ENCODE measurements at regions not wholly inside any gene's neighbourhood (a gene's known extent, or its start where the extent isn't known, plus 50 kb on each side); places are given as distances from the start of the nearest gene placed in this dataset.

GRCh38 chr9:2439957-2440356, 181.6 kb upstream of the VLDLR start:
- H3K36me3 ChIP-seq (replicated peaks in 1 of 2; ENCODE audit: control insufficient read depth in 1 of 2, insufficient read depth in 2 of 2, low read length in 2 of 2), result no peaks in the 10 kb centered on the region
- no peak for TF ChIP-seq PHF21A (CRISPR knock-in tag; IDR thresholded peaks at IDR 0.05)
- no peak for TF ChIP-seq NCOA2 (CRISPR knock-in tag; IDR thresholded peaks at IDR 0.05)
- no peak for TF ChIP-seq ZNF841 (CRISPR knock-in tag; IDR thresholded peaks at IDR 0.05; ENCODE audit: borderline replicate concordance)
- no peak for TF ChIP-seq EHMT2 (IDR thresholded peaks at IDR 0.05; ENCODE audit: borderline replicate concordance, low read depth, low read length)
- TF ChIP-seq TRAFD1 (CRISPR knock-in tag; IDR thresholded peaks at IDR 0.05; ENCODE audit: borderline replicate concordance), result no peak
- TF ChIP-seq NFE2L1 (CRISPR knock-in tag; IDR thresholded peaks at IDR 0.05; ENCODE audit: borderline replicate concordance), result no peak
- TF ChIP-seq ZNF598 (CRISPR knock-in tag; IDR thresholded peaks at IDR 0.05; ENCODE audit: borderline replicate concordance), result no peak
- TF ChIP-seq SRSF9 (IDR thresholded peaks at IDR 0.05; ENCODE audit: borderline replicate concordance, insufficient read depth, low read depth, low read length, poor library complexity, severe bottlenecking), result no peak
- no peak for TF ChIP-seq ZFP90 (CRISPR knock-in tag; IDR thresholded peaks at IDR 0.05; ENCODE audit: borderline replicate concordance)
- no peak for TF ChIP-seq MAX (IDR thresholded peaks at IDR 0.05)
- TF ChIP-seq ATF5 (CRISPR knock-in tag; IDR thresholded peaks at IDR 0.05; ENCODE audit: low read depth), result no peak
- TF ChIP-seq MNT (IDR thresholded peaks at IDR 0.05), result no peak
- no peak for TF ChIP-seq SCMH1 (CRISPR knock-in tag; IDR thresholded peaks at IDR 0.05; ENCODE audit: borderline replicate concordance)
- TF ChIP-seq ZNF484 (CRISPR knock-in tag; IDR thresholded peaks at IDR 0.05; ENCODE audit: borderline replicate concordance, low read depth), result no peak
- TF ChIP-seq MAFF (IDR thresholded peaks at IDR 0.05; ENCODE audit: low read depth, low read length), result no peak
- TF ChIP-seq ZNF747 (CRISPR knock-in tag; IDR thresholded peaks at IDR 0.05; ENCODE audit: borderline replicate concordance), result no peak
- TF ChIP-seq ZNF678 (CRISPR knock-in tag; IDR thresholded peaks at IDR 0.05), result no peak
- TF ChIP-seq ZNF562 (CRISPR knock-in tag; IDR thresholded peaks at IDR 0.05; ENCODE audit: borderline replicate concordance), result no peak
- no peak for TF ChIP-seq TRIM24 (CRISPR knock-in tag; IDR thresholded peaks at IDR 0.05)
- TF ChIP-seq CREBL2 (CRISPR knock-in tag; IDR thresholded peaks at IDR 0.05; ENCODE audit: borderline replicate concordance), result no peak
- no peak overlapping the region for H2AFZ ChIP-seq (ENCODE audit: low read length)
- H3K4me3 ChIP-seq (replicated peaks in 1 of 3; ENCODE audit: insufficient read depth in 1 of 3, low read depth in 2 of 3, low read length in 3 of 3), result no peak overlapping the region
- intact Hi-C loops (cut with micrococcal nuclease; ENCODE audit: unreplicated experiment), result loop anchor here (5.0 kb wide), 1 partner anchor 53 kb away; no protein-coding TSS in a partner anchor
- no peak overlapping the region for H3K4me2 ChIP-seq (ENCODE audit: low read depth, low read length)
- H4K20me1 ChIP-seq (ENCODE audit: insufficient read depth, low read length), result no peaks in the 10 kb centered on the region
- in situ Hi-C loops (cut with HindIII; ENCODE audit: extremely low pct_ligation_motif_present, low pct_unique_long_range_greater_than_20kb), result no loop called here
- 0% methylated on average over 3 of the region's 3 CpGs for WGBS (ENCODE audit: low lambda C conversion rate)
- no peaks in the 10 kb centered on the region; the same call in none of the 2 replicates for H3K9me3 ChIP-seq (ENCODE audit: low read length)
- BruUV-seq (replicated peaks), result no TSS peak
- FAIRE-seq, result no peak
- no peaks in the 10 kb centered on the region for H3K4me1 ChIP-seq (ENCODE audit: insufficient read depth, low read length)
- CTCF ChIA-PET (ENCODE audit: low intra/inter-chr PET ratio, low total read pairs), result no interaction called here
- H3K27ac ChIP-seq (ENCODE audit: extremely low read length, insufficient read depth, low read length), result no peak overlapping the region
- H3K27me3 ChIP-seq (ENCODE audit: control insufficient read depth in 1 of 2, insufficient read depth in 2 of 2, low read length in 2 of 2), result no peaks in the 10 kb centered on the region
- POLR2A ChIA-PET, result no interaction called here
- no peak for ATAC-seq
- no peak for DNase-seq (ENCODE audit: low spot score)
- no peaks in the 10 kb centered on the region for H3K79me2 ChIP-seq (ENCODE audit: insufficient read depth, low read length)
- no peak overlapping the region for H3K9ac ChIP-seq (ENCODE audit: insufficient read depth, low read depth, low read length)

Measured in HepG2 (cell line).